ES-I3 (cell line): ENCODE measurements at regions not wholly inside any gene's neighbourhood (a gene's known extent, or its start where the extent isn't known, plus 50 kb on each side); places are given as distances from the start of the nearest gene placed in this dataset.

Source experiments
- H3K36me3 ChIP-seq: 2 replicates; pipeline ENCODE4 v1.6.1; 2013; ENCODE audit warnings: mild to moderate bottlenecking, low read length, control low read depth, moderate library complexity; ENCODE audit not compliant: insufficient read depth
- H3K4me1 ChIP-seq: 2 replicates; pipeline ENCODE4 v1.6.1; 2013; ENCODE audit warnings: mild to moderate bottlenecking, control low read depth, low read length; ENCODE audit not compliant: insufficient read depth
- H3K9ac ChIP-seq: 2 replicates; pipeline ENCODE4 v1.6.1; 2013; ENCODE audit warnings: low read depth, mild to moderate bottlenecking, low read length, moderate library complexity
- H3K9me3 ChIP-seq: 2 replicates; pipeline ENCODE4 v1.6.1; 2013; ENCODE audit warnings: mild to moderate bottlenecking, low read length, moderate library complexity; ENCODE audit not compliant: control insufficient read depth, insufficient read depth

GRCh38 chr10:2874963-2875362 lies 192.4 kb upstream of the PFKP start:
- Histone ChIP-seq H3K9ac (no peak overlapping the region), H3K9me3 (no peaks in the 10 kb centered on the region; the same call in 1 of the 2 replicates), H3K4me1 (no peaks in the 10 kb centered on the region), H3K36me3 (no peaks in the 10 kb centered on the region)

- no peaks in the 10 kb centered on the region for H3K4me1 ChIP-seq
These were observed 193.6 kb upstream of the PFKP start for GRCh38 chr10:2873769-2874168.

GRCh38 chr10:2871673-2872219 lies 195.6 kb upstream of the PFKP start:
- no peak overlapping the region for H3K9ac ChIP-seq
- H3K9me3 ChIP-seq = no peaks in the 10 kb centered on the region; the same call in 1 of the 2 replicates
- H3K36me3 ChIP-seq = no peaks in the 10 kb centered on the region
- H3K4me1 ChIP-seq = no peaks in the 10 kb centered on the region

More at GRCh38 chr10:2873769-2874168, 193.6 kb upstream of the PFKP start:
- Histone ChIP-seq H3K9me3 (no peaks in the 10 kb centered on the region; the same call in 1 of the 2 replicates), H3K9ac (no peak overlapping the region), H3K36me3 (no peaks in the 10 kb centered on the region)

GRCh38 chr10:2870654-2871053 lies 196.7 kb upstream of the PFKP start:
- Histone ChIP-seq H3K9ac (no peak overlapping the region), H3K36me3 (no peaks in the 10 kb centered on the region), H3K9me3 (no peaks in the 10 kb centered on the region; the same call in 1 of the 2 replicates), H3K4me1 (no peaks in the 10 kb centered on the region; the same call in 1 of the 2 replicates)

- Histone ChIP-seq H3K9ac (no peak overlapping the region), H3K4me1 (no peaks in the 10 kb centered on the region; the same call in 1 of the 2 replicates), H3K36me3 (no peaks in the 10 kb centered on the region), H3K9me3 (no peaks in the 10 kb centered on the region; the same call in 1 of the 2 replicates)
These were observed 199.5 kb upstream of the PFKP start for GRCh38 chr10:2867788-2868299.

- Histone ChIP-seq H3K36me3 (no peaks in the 10 kb centered on the region), H3K4me1 (no peaks in the 10 kb centered on the region; the same call in 1 of the 2 replicates), H3K9ac (no peak overlapping the region), H3K9me3 (no peaks in the 10 kb centered on the region; the same call in 1 of the 2 replicates)
These were observed 200.8 kb upstream of the PFKP start for GRCh38 chr10:2866569-2866968.

- Histone ChIP-seq H3K9me3 (no peaks in the 10 kb centered on the region), H3K9ac (no peak overlapping the region), H3K36me3 (no peaks in the 10 kb centered on the region), H3K4me1 (no peaks in the 10 kb centered on the region; the same call in 1 of the 2 replicates)
These were observed 205.6 kb upstream of the PFKP start for GRCh38 chr10:2861632-2862210.

- H3K9ac ChIP-seq = no peak overlapping the region
These were observed 208.9 kb upstream of the PFKP start for GRCh38 chr10:2858452-2858851.

GRCh38 chr10:2856598-2856997 lies 210.8 kb upstream of the PFKP start:
- Histone ChIP-seq H3K9ac (no peak overlapping the region), H3K4me1 (0 out of 2 replicates have a peak, but pooled peaks cover 6% of the 10 kb centered on the region), H3K9me3 (no peaks in the 10 kb centered on the region), H3K36me3 (no peaks in the 10 kb centered on the region)

More at GRCh38 chr10:2858452-2858851, 208.9 kb upstream of the PFKP start:
- H3K4me1 ChIP-seq = 0 out of 2 replicates have a peak, but pooled peaks cover 6% of the 10 kb centered on the region
- H3K36me3 ChIP-seq = no peaks in the 10 kb centered on the region
- no peaks in the 10 kb centered on the region for H3K9me3 ChIP-seq

GRCh38 chr10:2852574-2853323 lies 214.6 kb upstream of the PFKP start:
- Histone ChIP-seq H3K9me3 (no peaks in the 10 kb centered on the region), H3K4me1 (0 out of 2 replicates have a peak, but pooled peaks cover 6% of the 10 kb centered on the region), H3K36me3 (no peaks in the 10 kb centered on the region), H3K9ac (no peak overlapping the region)

- Histone ChIP-seq H3K9me3 (no peaks in the 10 kb centered on the region), H3K36me3 (no peaks in the 10 kb centered on the region), H3K9ac (no peak overlapping the region), H3K4me1 (0 out of 2 replicates have a peak, but pooled peaks cover 6% of the 10 kb centered on the region)
These were observed 215.8 kb upstream of the PFKP start for GRCh38 chr10:2851566-2851965.

- Histone ChIP-seq H3K9me3 (no peaks in the 10 kb centered on the region), H3K36me3 (no peaks in the 10 kb centered on the region), H3K4me1 (0 out of 2 replicates have a peak, but pooled peaks cover 6% of the 10 kb centered on the region), H3K9ac (no peak overlapping the region)
These were observed 217.1 kb upstream of the PFKP start for GRCh38 chr10:2850202-2850601.

GRCh38 chr10:2844925-2845324 lies 222.4 kb upstream of the PFKP start:
- H3K9ac ChIP-seq = no peak overlapping the region
- H3K4me1 ChIP-seq = no peaks in the 10 kb centered on the region
- no peaks in the 10 kb centered on the region for H3K36me3 ChIP-seq
- no peaks in the 10 kb centered on the region for H3K9me3 ChIP-seq

GRCh38 chr10:2839081-2839725 lies 228.1 kb upstream of the PFKP start:
- no peaks in the 10 kb centered on the region for H3K9me3 ChIP-seq
- no peak overlapping the region for H3K9ac ChIP-seq
- no peaks in the 10 kb centered on the region for H3K4me1 ChIP-seq
- no peaks in the 10 kb centered on the region for H3K36me3 ChIP-seq
